ENCODE measurements at regions not wholly inside any gene's neighbourhood (a gene's known extent, or its start where the extent isn't known, plus 50 kb on each side); places are given as distances from the start of the nearest gene placed in this dataset.
"Not testable (repeated sequence)": the region's sequence is repeated elsewhere in the genome, so short reads cannot be mapped to it uniquely, and the experiment has no call there.

GRCh38 chr14:96686126-96686525 is 111.1 kb upstream of the VRK1 start:
- no peak for DNase-seq (ENCODE audit: low spot score)

- no peak for DNase-seq (ENCODE audit: low spot score)
Measured at GRCh38 chr14:96688629-96689028, 108.6 kb upstream of the VRK1 start.

- no peak for DNase-seq (ENCODE audit: low spot score)
Measured at GRCh38 chr14:96690713-96691383, 106.3 kb upstream of the VRK1 start.

GRCh38 chr14:96693252-96693820 is 103.8 kb upstream of the VRK1 start:
- no peak for DNase-seq (ENCODE audit: low spot score)

GRCh38 chr14:96693987-96694386 is 103.2 kb upstream of the VRK1 start:
- no peak for DNase-seq (ENCODE audit: low spot score)

- DNase-seq (ENCODE audit: low spot score), result no peak
Measured at GRCh38 chr14:96698960-96699539, 98.1 kb upstream of the VRK1 start.

GRCh38 chr14:96699666-96700065 is 97.5 kb upstream of the VRK1 start:
- no peak for DNase-seq (ENCODE audit: low spot score)

GRCh38 chr14:96702831-96703230 is 94.4 kb upstream of the VRK1 start:
- DNase-seq (ENCODE audit: low spot score), result no peak

- no peak for DNase-seq (ENCODE audit: low spot score)
Measured at GRCh38 chr14:96705422-96706092, 91.6 kb upstream of the VRK1 start.

GRCh38 chr14:96706893-96707292 is 90.3 kb upstream of the VRK1 start:
- no peak for DNase-seq (ENCODE audit: low spot score)

- DNase-seq (ENCODE audit: low spot score), result no peak
Measured at GRCh38 chr14:96710060-96710666, 87.0 kb upstream of the VRK1 start.

- no peak for DNase-seq (ENCODE audit: low spot score)
Measured at GRCh38 chr14:96711559-96712267, 85.5 kb upstream of the VRK1 start.

GRCh38 chr14:96713426-96713825 is 83.8 kb upstream of the VRK1 start:
- DNase-seq (ENCODE audit: low spot score), result no peak

- DNase-seq (ENCODE audit: low spot score), result not testable (repeated sequence)
Measured at GRCh38 chr14:96714537-96714936, 82.6 kb upstream of the VRK1 start.

- no peak for DNase-seq (ENCODE audit: low spot score)
Measured at GRCh38 chr14:96717116-96717515, 80.1 kb upstream of the VRK1 start.

- no peak for DNase-seq (ENCODE audit: low spot score)
Measured at GRCh38 chr14:96718407-96718806, 78.8 kb upstream of the VRK1 start.

GRCh38 chr14:96720702-96721101 is 76.5 kb upstream of the VRK1 start:
- DNase-seq (ENCODE audit: low spot score), result not testable (repeated sequence)

- DNase-seq (ENCODE audit: low spot score), result no peak
Measured at GRCh38 chr14:96722736-96723135, 74.4 kb upstream of the VRK1 start.

GRCh38 chr14:96723946-96724345 is 73.2 kb upstream of the VRK1 start:
- no peak for DNase-seq (ENCODE audit: low spot score)

GRCh38 chr14:96725232-96725631 is 72.0 kb upstream of the VRK1 start:
- no peak for DNase-seq (ENCODE audit: low spot score)

GRCh38 chr14:96727073-96727472 is 70.1 kb upstream of the VRK1 start:
- DNase-seq (ENCODE audit: low spot score), result no peak

- DNase-seq (ENCODE audit: low spot score), result no peak
Measured at GRCh38 chr14:96727491-96727890, 69.7 kb upstream of the VRK1 start.

Measured in AG08395 (cell line).